Stimulated activated CD4-positive, alpha-beta T cell treated with anti-CD3 and anti-CD28 coated beads, Interleukin-12 subunit alpha, Interleukin-12 subunit beta, amount 100 ng/mL, for 48 hours (primary cell): ENCODE measurements at regions not wholly inside any gene's neighbourhood (a gene's known extent, or its start where the extent isn't known, plus 50 kb on each side); places are given as distances from the start of the nearest gene placed in this dataset.
"Not testable (repeated sequence)": the region's sequence is repeated elsewhere in the genome, so short reads cannot be mapped to it uniquely, and the experiment has no call there.

Source experiments
- DNase-seq, 3 donors: peaks; one replicate each; pipeline ENCODE4 v3.0.0-alpha.2; 2020; ENCODE audit warnings: low read depth in 2 of 3, low spot score in 1 of 3

DNA sequence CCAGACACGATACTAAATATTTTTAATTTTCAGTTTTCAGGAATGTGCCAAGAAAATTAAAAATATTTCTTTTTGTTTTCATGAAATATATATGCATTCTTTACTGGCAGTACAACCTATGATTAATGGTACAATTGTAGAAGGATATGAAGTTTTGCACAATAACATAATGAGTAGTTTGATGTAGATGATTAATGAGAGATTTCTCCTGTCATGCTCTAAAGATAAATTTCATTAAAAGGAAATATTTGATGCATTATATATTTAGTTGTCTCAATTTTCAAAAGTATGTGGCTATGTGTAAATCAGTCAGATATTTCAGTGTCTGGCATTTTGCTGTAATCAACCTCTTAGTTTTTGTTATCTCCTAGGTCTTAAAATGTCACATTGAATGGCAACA lies 940.2 kb upstream of the MDGA2 start:
- DNase-seq: no peak

DNA sequence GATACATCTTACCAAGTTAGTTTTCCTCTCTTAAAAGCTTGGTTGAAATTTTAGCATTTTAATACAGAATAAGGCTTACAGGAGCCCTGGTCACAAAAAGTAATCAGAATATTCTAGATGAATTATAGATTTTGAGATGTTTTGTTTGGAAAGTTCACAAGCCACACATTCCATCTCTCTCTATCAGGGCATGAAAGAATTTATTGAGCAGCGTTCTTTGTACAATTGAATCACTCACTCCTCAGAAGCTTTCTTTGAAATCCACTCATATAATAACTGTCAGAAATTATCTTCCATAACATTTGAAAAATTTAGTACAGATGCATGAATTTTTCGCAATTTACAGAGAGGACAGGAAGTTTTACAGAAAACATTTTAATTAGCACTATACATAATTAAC lies 938.6 kb upstream of the MDGA2 start:
- no peak for DNase-seq

DNA sequence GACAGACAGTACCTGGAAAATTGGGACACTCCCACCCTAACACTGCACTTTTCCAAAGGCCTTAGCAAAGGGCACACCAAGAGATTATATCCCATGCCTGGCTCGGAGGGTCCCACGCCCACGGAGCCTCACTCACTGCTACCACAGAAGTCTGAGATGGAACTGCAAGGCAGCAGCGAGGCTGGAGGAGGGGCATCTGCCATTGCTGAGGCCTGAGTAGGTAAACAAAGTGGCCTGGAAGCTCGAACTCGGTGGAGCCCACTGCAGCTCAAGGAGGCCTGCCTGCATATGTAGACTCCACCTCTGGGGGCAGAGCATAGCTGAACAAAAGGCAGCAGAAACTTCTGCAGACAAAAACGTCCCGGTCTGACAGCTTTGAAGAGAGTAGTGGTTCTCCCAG lies 931.6 kb upstream of the MDGA2 start:
- not testable (repeated sequence) for DNase-seq

DNA sequence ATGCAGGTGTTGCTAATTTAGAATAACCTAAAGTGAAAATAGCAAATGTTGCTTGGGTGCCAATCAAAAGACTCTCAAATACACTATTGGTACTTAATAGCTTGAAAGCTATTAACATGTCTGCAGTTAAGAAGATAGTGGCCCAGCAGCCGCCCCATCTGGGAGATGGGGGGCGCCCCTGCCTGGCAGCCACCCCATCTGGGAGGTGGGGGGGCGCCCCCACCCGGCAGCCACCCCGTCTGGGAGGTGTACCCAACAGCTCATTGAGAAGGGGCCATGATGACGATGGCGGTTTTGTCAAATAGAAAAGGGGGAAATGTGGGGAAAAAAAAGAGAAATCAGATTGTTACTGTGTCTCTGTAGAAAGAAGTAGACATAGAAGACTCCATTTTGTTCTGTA lies 923.1 kb upstream of the MDGA2 start:
- DNase-seq: no peak

DNA sequence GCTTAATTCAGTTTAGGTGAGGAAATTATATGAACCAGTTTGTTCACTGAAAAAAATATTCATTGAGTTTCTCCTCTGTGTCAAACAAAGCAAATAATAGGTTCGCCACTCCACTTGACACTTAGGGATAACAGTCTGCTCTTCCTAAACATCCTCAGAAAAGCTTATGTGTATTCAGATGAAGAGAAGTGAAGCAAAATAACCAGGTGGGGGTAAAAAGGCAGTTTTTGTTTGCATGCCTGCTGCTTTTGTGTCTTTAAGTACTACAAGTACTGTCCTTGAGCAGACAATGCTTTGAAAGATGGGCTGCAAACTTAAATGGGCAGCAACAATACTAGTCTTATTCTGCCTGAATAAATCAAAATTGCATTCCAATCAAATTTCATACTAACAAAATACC lies 910.7 kb upstream of the MDGA2 start:
- DNase-seq: no peak

DNA sequence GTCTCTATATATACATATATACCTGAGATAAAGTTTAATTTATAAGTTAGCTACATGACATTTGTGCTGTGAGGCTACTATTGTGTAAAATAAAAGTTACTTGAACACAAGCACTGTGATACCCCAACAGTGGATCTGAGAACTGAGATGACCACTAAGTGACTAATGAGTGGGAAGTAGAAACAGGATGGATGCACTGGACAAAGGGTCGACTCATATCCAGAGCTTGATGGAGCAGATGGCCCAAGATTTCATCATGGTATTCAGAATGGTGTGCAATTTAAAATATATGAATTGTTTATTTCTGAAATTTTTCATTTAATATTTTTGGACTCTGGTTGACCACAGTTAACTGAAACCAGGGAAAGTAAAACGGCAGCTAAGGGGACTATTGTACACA lies 908.6 kb upstream of the MDGA2 start:
- DNase-seq: no peak

DNA sequence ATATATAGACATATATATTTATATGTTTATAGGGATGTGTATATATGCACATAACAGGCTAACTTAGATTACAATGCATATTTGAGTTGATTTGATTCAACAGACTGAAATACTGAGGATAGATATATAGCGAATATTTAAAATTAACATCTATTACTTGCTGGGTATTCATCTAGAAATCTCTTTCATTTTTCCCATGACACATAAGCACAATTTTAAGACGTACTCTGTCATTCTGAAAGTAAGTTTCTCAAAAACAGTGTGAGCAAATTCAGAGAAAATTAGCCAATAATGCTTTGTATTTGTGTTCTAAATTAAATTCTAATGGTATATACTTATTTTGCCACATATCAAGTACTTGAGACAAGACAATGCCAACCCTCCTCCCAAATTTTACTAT lies 907.5 kb upstream of the MDGA2 start:
- no peak for DNase-seq

DNA sequence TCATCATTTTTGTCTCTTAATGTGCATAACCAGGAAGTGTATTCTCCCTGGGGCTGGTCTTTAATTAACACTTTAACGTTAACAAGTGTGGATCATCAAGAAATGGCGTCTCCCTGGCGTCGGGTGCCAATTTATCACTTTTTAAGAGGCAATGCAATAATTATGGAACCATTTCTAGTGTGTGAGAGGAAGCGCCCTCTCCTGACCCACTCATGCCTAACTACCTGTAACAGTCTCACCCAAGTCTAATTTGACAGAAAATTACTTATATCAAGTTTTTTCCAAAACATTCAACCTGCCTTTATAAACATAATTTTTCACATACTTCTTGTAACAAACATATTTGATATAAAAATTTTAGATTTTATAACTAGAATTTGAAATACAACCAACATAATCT lies 905.3 kb upstream of the MDGA2 start:
- no peak for DNase-seq

DNA sequence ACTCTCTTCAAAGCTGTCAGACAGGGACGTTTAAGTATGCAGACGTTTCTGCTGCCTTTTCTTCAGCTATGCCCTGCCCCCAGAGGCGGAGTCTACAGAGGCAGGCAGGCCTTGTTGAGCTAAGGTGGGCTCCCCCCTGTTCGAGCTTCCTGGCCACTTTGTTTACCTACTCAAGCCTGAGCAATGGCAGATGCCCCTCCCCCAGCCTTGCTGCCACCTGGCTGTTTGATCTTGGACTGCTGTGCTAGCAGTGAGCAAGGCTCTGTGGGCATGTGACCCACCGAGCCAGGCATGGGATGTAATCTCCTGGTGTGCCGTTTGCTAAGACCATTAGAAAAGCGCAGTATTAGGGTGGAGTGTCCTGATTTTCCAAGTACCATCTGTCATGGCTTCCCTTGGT lies 900.4 kb upstream of the MDGA2 start:
- no peak for DNase-seq

DNA sequence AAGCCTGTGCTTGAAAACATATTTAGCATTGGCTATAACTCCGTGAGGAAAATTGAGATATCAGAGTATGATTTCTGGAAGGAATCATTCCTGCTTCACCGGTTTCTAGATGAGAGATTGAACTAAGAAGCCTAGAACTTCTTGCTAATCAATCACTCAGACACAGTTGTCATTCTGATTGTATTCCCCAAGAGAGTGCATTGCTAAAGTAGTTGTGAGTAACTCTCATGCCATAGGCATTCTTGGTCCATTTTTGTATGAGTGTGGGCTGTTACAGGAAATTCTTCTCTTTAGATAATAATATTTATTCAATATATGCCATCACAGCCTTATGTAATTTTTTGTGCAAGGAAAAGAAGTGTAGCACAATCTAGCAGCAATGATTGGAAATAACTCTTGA lies 893.3 kb upstream of the MDGA2 start:
- no peak for DNase-seq

DNA sequence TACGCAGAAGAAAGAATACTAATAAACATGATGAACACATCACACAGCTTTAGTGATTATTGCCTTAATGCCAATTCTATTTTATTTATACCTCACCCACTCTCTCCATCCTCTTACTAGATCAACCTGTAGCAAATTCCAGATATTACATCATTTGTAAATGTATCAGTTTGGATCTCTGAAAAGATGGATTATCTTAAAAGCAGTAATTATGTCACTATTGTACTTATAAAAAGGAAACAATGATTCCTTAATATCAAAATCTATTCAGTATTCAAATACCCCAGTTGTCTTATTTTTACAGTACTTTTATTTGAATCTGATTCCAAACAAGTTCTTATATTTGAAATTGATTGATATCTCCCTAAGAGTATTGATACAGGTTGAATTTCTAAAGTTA lies 892.8 kb upstream of the MDGA2 start:
- no peak for DNase-seq

DNA sequence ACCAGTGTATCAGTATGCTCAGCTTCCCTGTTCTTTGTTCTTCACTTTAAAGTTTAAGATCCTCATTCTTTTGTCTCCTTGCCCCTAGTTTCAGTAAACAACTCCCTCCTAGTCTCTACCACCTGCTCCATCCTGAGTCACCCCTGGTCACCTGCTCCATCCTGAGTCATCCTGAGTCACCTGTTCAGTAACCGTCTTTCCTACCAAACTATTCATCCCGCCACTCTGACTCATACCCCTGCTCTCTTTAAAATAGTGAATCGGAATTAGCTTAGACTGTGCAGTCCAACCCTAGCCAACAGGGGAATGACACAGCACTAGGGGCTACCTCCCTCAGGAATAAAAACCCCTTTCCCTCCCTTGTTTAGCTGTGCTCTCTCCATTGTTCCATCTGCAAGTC lies 888.1 kb upstream of the MDGA2 start:
- DNase-seq: no peak

DNA sequence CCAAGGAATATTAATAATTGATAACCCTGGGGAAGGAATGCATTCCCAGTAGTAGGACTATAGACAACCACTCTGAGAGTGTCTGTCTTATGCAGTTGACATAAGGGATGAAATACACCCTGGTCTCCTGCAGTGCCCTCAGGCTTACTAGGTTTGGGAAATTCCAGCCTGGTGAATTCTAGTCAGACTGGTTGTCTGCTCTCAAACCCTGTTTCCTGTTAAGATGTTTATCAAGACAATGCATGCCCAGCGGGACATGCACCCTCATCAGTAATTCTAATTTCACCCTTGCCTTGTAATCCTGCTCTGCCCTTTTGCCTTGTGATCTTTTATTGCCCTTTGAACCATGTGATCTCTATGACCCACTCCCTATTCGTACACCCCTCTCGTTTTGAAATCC lies 886.0 kb upstream of the MDGA2 start:
- DNase-seq: not testable (repeated sequence)

DNA sequence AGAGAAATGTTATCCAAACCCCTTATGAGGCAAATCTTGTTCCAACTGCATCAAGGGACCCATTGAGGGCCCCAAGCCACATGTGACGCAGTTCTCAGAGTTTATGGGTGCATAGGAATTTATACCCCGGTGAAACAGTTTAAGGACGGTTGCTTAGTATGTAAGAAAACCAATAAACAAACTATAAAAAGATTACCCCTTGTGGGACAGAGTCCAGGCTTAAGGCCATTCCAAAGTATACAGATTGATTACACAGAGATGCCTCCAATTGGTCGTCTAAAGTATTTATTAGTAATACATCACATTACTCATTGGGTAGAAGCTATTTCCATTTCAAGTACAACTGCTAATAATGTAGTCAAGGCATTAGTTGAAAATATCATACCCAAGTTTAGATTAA lies 885.0 kb upstream of the MDGA2 start:
- no peak for DNase-seq

DNA sequence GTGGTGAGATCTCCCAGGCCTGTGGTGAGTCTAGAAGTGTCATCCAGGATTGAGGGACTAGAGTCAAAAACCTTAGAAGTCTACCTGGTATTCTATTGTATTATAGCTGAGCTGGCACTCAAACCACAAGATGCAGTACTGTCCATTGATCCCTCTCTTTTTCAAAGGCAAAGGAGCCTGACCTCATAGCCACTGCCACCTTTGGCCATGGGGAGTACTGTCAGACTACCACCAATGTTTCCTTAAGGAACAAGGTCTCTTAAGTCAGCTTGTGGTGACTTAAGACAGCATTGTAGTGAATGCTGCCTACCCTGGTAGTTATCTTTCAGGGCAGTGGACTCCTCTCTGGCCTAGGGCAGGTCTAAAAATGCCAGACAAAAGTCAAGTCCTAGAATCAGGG lies 878.0 kb upstream of the MDGA2 start:
- DNase-seq: no peak

DNA sequence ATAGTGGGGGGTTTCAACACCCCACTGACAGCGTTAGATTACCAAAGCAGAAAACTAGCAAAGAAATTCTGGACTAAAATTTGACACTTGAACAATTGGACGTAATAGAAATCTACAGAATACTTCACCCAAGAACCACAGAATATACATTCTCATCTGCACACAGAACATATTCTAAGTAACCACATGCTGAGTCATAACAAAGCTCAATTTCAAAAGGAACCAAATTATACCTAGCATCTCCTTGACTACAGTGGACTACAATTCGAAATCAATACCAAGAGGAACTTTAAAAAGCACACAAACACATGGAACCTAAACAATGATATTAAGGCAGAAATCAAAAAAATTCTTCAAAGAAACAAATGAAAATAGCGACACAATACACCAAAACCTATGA lies 871.6 kb upstream of the MDGA2 start:
- DNase-seq: no peak

DNA sequence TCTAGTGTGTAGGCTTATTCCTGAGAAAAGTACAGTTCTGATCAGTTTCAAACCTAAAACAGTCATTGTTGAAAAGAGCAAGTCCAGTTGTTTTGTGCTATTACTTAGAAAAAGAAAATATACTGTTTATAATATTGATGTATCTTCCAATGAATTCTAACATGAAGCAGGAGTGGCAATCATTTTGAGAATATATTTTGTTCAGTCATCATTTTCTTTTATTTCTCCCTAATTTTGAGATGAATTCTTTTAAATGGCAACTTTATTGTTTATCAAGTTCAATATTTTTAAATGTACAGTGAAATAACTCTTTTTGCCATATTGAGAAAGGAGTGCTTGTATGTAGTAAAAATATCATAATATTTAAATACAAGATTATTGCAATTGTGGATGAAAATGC lies 862.2 kb upstream of the MDGA2 start:
- no peak for DNase-seq

DNA sequence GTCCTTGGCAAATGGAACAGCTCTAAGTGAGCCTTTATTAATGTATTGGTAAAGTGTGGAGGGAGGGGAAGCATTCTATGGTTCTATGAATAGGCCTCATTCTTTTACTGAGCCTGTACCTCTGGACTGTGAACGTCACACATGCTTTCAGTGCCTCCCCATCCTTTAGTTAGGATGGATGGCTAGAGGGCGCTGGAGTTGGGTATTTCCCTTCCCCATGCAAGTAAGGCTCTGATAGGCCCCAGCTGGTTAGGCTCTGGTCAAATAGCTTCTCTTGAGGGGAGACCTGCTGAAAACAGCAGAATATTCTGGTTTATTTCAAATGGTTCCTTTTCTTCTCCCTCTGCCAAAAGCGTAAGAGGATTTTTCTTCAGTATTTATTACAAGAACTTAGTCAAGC lies 860.9 kb upstream of the MDGA2 start:
- DNase-seq: no peak

DNA sequence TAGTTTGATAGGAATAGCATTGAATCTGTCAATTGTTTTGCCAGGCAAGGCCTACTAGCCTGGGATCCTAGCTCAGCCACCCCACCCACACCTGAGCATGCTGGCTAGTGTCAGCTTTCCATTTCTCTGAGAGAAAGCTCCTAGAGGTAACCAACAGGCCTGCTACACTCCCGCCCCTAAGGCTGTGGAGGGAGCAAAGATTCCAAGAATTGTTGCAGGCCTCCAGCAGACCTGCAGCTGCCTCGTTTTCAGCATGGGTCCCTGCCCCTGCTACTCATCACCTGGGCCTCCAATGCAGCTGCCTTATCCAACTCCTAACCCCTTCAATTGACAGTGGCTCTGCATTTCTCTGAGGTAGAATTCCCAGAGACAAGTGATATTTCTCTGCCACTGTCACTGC lies 852.4 kb upstream of the MDGA2 start:
- DNase-seq: no peak

DNA sequence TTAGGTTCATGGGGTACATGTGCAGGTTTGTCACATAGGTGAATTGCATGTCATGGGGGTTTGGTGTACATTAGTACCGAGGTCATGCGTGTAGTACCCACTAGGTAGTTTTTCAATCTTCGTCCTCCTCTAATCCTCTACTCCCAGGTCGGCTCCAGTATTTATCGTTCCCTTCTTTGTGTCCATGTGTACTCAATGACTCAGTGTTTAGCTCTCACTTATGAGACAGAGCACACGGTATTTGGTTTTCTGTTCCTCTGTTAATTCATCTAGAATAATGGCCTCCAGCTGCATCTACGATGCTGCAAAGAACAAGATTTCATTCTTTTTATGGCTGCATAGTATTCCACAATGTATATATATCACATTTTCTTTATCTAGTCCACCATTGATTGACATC lies 850.9 kb upstream of the MDGA2 start:
- DNase-seq: no peak

DNA sequence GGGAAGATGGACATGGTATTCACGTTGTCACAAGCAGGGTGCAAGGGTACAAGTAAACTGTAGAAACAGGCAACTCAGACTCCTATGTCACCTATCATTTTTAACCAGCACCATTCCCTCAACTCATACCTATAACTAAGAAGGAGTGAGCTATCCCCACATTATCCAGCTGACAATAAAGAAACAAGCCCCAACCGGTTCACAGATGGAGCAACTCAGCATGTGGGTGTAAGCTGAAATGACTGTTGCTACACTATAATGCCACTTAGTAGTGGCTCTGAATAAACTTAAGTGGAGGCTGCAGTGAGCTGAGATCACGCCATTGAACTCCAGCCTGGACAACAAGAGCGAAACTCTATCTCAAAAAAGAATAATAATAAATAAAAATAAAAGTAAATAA lies 829.5 kb upstream of the MDGA2 start:
- no peak for DNase-seq

DNA sequence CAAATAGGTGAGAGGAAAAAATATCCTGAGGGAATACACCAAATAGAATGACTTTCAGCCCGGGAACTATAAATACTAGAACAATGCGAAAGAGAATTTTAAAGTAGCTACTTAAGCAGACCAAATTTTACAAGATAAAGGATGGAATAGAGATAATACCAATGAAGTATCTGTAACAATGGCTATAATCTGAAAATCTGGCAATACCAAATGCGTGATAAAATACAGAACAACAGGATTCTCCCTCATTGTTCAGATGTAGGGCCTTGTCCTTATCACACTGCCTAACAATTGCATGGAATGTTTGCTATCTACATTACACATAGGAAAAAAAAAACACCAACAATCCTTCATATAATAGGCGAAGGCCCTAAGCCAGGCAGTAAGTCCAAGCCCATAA lies 815.4 kb upstream of the MDGA2 start:
- no peak for DNase-seq

DNA sequence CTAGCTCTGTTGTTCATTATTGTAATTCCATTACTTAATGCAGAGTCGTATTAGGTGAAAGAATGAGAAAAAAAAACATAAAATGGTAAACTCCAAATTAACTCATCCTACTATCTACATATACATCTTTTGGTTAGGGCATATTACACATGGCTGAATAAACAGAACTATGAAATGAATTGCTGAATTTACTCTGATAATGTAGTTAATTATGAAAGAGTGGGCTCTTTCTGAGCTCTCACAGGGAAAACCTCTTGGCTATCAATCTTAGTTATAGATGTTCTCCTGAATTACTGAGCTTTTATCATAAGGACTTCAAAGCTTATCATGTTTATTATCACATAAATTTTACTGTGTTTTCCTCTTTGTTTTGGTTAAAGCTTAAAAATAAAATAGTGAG lies 798.5 kb upstream of the MDGA2 start:
- no peak for DNase-seq

DNA sequence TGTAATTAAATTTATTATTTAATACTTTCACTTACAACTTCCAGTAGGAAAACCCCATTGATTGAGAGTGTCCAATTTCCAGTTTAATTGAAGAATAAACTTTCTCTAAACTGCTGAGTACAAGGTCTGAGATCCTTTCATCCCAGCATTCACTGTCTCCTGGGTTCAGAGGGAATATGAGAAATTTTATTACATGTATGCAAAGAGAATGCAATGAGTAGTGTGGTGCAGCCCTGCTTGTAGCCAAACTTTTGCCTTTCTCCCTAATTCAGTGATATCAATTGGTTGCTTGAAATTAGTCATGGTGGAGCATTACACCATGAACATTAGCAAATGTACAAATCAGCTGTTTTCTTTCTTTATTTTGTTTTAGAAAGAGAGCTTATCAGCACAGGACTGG lies 780.6 kb upstream of the MDGA2 start:
- DNase-seq: no peak

DNA sequence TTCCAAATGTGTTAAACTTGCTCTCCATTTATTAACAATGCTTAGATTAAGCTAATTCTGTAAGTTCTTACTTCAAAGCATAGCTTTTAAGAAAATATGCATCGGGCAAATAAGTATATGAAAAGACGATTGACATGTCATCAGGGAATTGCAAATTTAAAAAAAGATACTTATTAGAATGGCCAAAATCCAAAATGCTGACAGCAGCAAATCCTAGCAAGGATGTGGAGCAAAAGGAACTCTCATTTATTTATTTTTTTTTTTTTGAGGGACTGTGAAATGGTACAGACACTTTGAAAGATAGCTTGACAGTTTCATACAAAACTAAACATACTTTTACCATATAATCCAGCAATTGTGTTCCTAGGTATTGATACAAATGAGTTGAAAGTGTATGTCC lies 779.5 kb upstream of the MDGA2 start:
- DNase-seq: no peak
